ENCODE measurements at regions not wholly inside any gene's neighbourhood (a gene's known extent, or its start where the extent isn't known, plus 50 kb on each side); places are given as distances from the start of the nearest gene placed in this dataset.

DNA sequence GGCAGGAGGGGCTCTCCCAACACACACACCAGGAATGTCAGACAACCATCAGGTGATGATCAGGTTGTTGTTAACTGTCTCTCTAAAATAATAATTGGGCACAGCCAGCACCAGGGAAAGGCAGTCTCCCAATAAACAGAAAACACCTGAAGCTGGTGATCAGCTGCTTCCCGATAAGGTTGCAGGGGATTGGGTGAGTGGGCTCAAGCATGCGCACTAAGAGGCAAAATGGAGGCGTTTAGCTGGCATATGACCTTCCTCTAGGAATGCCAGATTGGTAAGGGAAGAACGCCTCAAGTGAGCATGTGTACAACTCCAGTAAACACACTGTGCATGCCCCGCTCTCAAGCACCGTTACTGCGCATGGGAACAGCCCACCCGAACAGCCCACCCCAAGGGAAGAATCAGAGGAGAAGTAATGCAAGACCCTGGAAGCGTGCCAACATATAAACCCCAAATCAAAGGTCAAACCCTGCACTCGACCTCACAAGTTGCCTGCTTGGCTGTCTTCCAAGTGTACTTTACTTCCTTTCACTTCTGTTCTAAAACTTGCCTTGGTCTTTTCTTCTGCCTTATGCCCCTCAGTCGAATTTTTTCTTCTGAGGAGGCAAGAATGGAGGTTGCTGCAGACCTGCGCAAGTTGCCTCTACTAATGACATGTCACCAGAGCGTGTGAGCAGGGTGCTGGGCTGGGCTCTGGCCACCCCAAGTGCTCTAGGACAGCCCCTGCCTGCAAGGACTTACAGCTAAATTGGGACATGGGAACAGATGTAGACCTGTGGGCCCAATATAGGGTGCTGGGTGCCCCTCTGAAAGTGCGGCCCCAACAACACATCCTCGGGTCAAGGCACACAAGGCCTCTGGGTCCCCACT lies 200.8 kb downstream of the RHOU start:
- DNase-seq, result peak in 2 of 3 donors; percentile 61 to 62
- Histone ChIP-seq H3K9me3 (peaks cover 0 to 3% (median 0%) of the 10 kb centered on the region in 4 donors), H3K27me3 (no peaks in the 10 kb centered on the region), H3K4me3 (peak overlapping the region in 1 of 4 donors; percentile 1), H3K36me3 (no peaks in the 10 kb centered on the region), H3K27ac (peak overlapping the region in 3 of 4 donors; percentile 40 to 88 (median 72)), H3K4me1 (peaks cover 0 to 34% (median 2%) of the 10 kb centered on the region in 4 donors)
- TF ChIP-seq, protein P1, sequence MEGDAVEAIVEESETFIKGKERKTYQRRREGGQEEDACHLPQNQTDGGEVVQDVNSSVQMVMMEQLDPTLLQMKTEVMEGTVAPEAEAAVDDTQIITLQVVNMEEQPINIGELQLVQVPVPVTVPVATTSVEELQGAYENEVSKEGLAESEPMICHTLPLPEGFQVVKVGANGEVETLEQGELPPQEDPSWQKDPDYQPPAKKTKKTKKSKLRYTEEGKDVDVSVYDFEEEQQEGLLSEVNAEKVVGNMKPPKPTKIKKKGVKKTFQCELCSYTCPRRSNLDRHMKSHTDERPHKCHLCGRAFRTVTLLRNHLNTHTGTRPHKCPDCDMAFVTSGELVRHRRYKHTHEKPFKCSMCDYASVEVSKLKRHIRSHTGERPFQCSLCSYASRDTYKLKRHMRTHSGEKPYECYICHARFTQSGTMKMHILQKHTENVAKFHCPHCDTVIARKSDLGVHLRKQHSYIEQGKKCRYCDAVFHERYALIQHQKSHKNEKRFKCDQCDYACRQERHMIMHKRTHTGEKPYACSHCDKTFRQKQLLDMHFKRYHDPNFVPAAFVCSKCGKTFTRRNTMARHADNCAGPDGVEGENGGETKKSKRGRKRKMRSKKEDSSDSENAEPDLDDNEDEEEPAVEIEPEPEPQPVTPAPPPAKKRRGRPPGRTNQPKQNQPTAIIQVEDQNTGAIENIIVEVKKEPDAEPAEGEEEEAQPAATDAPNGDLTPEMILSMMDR (IDR thresholded peaks at IDR 0.05), result no peak
- no peak for TF ChIP-seq POLR2A (IDR thresholded peaks at IDR 0.05)

GRCh38 chr1:228936881-228937280 lies 201.6 kb downstream of the RHOU start:
- Histone ChIP-seq H3K27me3 (no peaks in the 10 kb centered on the region), H3K36me3 (no peaks in the 10 kb centered on the region), H3K4me1 (peaks cover 0 to 34% (median 2%) of the 10 kb centered on the region in 4 donors), H3K27ac (no peak overlapping the region), H3K4me3 (no peak overlapping the region), H3K9me3 (peaks cover 0 to 3% (median 0%) of the 10 kb centered on the region in 4 donors)
- no peak for DNase-seq
- no peak for TF ChIP-seq POLR2A (IDR thresholded peaks at IDR 0.05)
- TF ChIP-seq, protein P1 (IDR thresholded peaks at IDR 0.05), result no peak

GRCh38 chr1:228937351-228937750 lies 202.1 kb downstream of the RHOU start:
- Histone ChIP-seq H3K4me1 (peaks cover 0 to 34% (median 2%) of the 10 kb centered on the region in 4 donors), H3K4me3 (no peak overlapping the region), H3K27me3 (no peaks in the 10 kb centered on the region), H3K36me3 (no peaks in the 10 kb centered on the region), H3K27ac (peak overlapping the region in 2 of 4 donors; percentile 48 to 55), H3K9me3 (peaks cover 0 to 3% (median 0%) of the 10 kb centered on the region in 4 donors)
- no peak for TF ChIP-seq POLR2A (IDR thresholded peaks at IDR 0.05)
- TF ChIP-seq, protein P1 (IDR thresholded peaks at IDR 0.05), result no peak
- no peak for DNase-seq

DNA sequence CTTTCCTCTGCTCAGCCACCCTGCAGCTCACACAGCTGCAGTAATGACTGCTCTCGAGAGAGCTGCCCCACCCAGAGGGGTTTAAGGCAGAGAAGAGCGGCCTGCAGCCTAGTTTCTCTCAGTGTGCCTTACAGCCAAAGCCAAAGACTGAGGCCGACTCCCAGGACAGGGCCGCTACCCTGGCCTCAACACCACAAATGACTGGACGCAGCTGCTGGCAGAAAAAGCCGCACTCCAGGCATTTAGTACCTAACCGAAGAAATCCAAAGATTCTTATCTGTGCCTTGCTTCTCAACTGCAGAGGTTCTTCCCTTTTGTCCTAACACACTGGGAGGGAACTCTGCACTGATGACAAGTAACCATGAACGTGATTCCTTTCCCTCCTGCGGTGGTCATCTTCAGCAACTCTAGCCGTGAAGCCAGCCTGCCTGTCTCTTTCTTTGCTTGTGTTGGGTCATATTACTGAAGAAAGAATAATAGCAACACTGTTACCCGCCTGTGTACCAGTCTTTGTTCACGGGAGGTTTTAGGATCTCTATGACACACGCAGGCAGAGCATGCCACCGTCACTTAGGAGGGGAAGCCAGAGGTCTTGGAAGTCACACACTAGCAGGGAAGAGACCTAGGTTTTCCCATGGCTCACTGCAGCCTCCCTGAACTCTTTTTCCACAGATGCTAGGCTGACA lies 202.7 kb downstream of the RHOU start:
- no peaks in the 10 kb centered on the region for H3K36me3 ChIP-seq
- peak overlapping the region in 2 of 4 donors; percentile 48 to 55 for H3K27ac ChIP-seq
- H3K9me3 ChIP-seq, result peaks cover 0 to 3% (median 0%) of the 10 kb centered on the region in 4 donors
- TF ChIP-seq POLR2A (IDR thresholded peaks at IDR 0.05), result no peak
- TF ChIP-seq, protein P1 (IDR thresholded peaks at IDR 0.05), result no peak
- no peak overlapping the region for H3K4me3 ChIP-seq
- no peak for DNase-seq
- no peaks in the 10 kb centered on the region for H3K27me3 ChIP-seq
- H3K4me1 ChIP-seq, result peaks cover 0 to 34% (median 2%) of the 10 kb centered on the region in 4 donors

GRCh38 chr1:228938537-228938901 lies 203.2 kb downstream of the RHOU start:
- H3K27ac ChIP-seq, result peak overlapping the region in 2 of 4 donors; percentile 48 to 55
- H3K36me3 ChIP-seq, result no peaks in the 10 kb centered on the region
- no peak overlapping the region for H3K4me3 ChIP-seq
- H3K27me3 ChIP-seq, result no peaks in the 10 kb centered on the region
- TF ChIP-seq POLR2A (IDR thresholded peaks at IDR 0.05), result no peak
- TF ChIP-seq, protein P1 (IDR thresholded peaks at IDR 0.05), result no peak
- H3K4me1 ChIP-seq, result peaks cover 0 to 34% (median 2%) of the 10 kb centered on the region in 4 donors
- DNase-seq, result peak in 1 of 3 donors; percentile 53
- peaks cover 0 to 3% (median 0%) of the 10 kb centered on the region in 4 donors for H3K9me3 ChIP-seq

All from Peyer's patch (tissue), 4 donors.